Neutrophil (primary cell): ENCODE measurements at regions not wholly inside any gene's neighbourhood (a gene's known extent, or its start where the extent isn't known, plus 50 kb on each side); places are given as distances from the start of the nearest gene placed in this dataset.

ENCODE experiments used
- H3K27ac ChIP-seq: fragments of 200-600 bp; sonication (generic); 2 replicates; pipeline ENCODE4 v1.5.1; 2016; ENCODE audit warnings: mild to moderate bottlenecking, moderate library complexity
- H3K27me3 ChIP-seq: fragments of 200-600 bp; sonication (generic); 2 replicates; pipeline ENCODE4 v1.6.0; 2016; ENCODE audit warnings: mild to moderate bottlenecking
- H3K36me3 ChIP-seq: fragments of 200-600 bp; sonication (generic); 2 replicates; pipeline ENCODE4 v1.5.1; 2017
- H3K4me1 ChIP-seq, 2 experiments: fragments of 200-600 bp in 1 of 2; sonication (generic) in 1 of 2; 1 replicate in 1 of 2; 2 replicates in 1 of 2; pipeline versions ENCODE4 v1.5.1 to v1.6.1; 2013 to 2016; ENCODE audit warnings: low read depth in 1 of 2, low read length in 1 of 2, mild to moderate bottlenecking in 1 of 2, moderate library complexity in 1 of 2; ENCODE audit not compliant: control insufficient read depth in 1 of 2, insufficient read depth in 1 of 2
- H3K4me3 ChIP-seq, 2 experiments: fragments of 200-600 bp in 1 of 2; sonication (generic) in 1 of 2; 1 replicate in 1 of 2; 2 replicates in 1 of 2; pipeline ENCODE4 v1.5.1; 2013 to 2016; ENCODE audit warnings: low read depth in 1 of 2, low read length in 1 of 2, mild to moderate bottlenecking in 1 of 2, moderate library complexity in 1 of 2
- H3K9me3 ChIP-seq: fragments of 200-600 bp; sonication (generic); 2 replicates; pipeline ENCODE4 v1.5.1; 2016
- CTCF ChIP-seq: fragments of 200-600 bp; sonication (generic); IDR thresholded peaks from 2 replicates; pipeline ENCODE4 v1.5.1; 2016; ENCODE audit warnings: antibody characterized with exemption

- H3K36me3 ChIP-seq, result no peaks in the 10 kb centered on the region
- no peak overlapping the region for H3K27ac ChIP-seq
- no peaks in the 10 kb centered on the region for H3K27me3 ChIP-seq
- no peaks in the 10 kb centered on the region for H3K4me1 ChIP-seq
- no peak for TF ChIP-seq CTCF
- H3K4me3 ChIP-seq, result no peak overlapping the region
- H3K9me3 ChIP-seq, result no peaks in the 10 kb centered on the region
These were observed 53.0 kb upstream of the MAGI2 start for GRCh38 chr7:79506481-79506880.

- Histone ChIP-seq H3K36me3 (no peaks in the 10 kb centered on the region), H3K4me3 (no peak overlapping the region), H3K27ac (no peak overlapping the region), H3K4me1 (no peaks in the 10 kb centered on the region), H3K27me3 (no peaks in the 10 kb centered on the region), H3K9me3 (no peaks in the 10 kb centered on the region)
- TF ChIP-seq CTCF, result no peak
These were observed 51.3 kb upstream of the MAGI2 start for GRCh38 chr7:79504607-79505389.
